ENCODE measurements at regions not wholly inside any gene's neighbourhood (a gene's known extent, or its start where the extent isn't known, plus 50 kb on each side); places are given as distances from the start of the nearest gene placed in this dataset.

GRCh38 chrX:68937581-68937980, 108.8 kb downstream of the EFNB1 start:
- TF ChIP-seq ATF3 (IDR thresholded peaks at IDR 0.05; ENCODE audit: borderline replicate concordance, extremely low read depth, low read depth, low read length): no peak
- TF ChIP-seq EGR1 (IDR thresholded peaks at IDR 0.05; ENCODE audit: borderline replicate concordance in 1 of 2, low read depth in 2 of 2, low read length in 2 of 2): no peak
- TF ChIP-seq CTCF (IDR thresholded peaks at IDR 0.05 in 2 of 3, conservative IDR thresholded peaks at IDR 0.05 in 1 of 3; ENCODE audit: control insufficient read depth in 2 of 3, extremely low read depth in 1 of 3, insufficient read depth in 1 of 3, low read depth in 3 of 3, low read length in 3 of 3): no peak
- TF ChIP-seq MEF2A (IDR thresholded peaks at IDR 0.05; ENCODE audit: insufficient read depth, low read depth, low read length): no peak

Data from GM12878 (cell line).